ENCODE measurements at regions not wholly inside any gene's neighbourhood (a gene's known extent, or its start where the extent isn't known, plus 50 kb on each side); places are given as distances from the start of the nearest gene placed in this dataset.
"Not testable (repeated sequence)": the region's sequence is repeated elsewhere in the genome, so short reads cannot be mapped to it uniquely, and the experiment has no call there.

DNA sequence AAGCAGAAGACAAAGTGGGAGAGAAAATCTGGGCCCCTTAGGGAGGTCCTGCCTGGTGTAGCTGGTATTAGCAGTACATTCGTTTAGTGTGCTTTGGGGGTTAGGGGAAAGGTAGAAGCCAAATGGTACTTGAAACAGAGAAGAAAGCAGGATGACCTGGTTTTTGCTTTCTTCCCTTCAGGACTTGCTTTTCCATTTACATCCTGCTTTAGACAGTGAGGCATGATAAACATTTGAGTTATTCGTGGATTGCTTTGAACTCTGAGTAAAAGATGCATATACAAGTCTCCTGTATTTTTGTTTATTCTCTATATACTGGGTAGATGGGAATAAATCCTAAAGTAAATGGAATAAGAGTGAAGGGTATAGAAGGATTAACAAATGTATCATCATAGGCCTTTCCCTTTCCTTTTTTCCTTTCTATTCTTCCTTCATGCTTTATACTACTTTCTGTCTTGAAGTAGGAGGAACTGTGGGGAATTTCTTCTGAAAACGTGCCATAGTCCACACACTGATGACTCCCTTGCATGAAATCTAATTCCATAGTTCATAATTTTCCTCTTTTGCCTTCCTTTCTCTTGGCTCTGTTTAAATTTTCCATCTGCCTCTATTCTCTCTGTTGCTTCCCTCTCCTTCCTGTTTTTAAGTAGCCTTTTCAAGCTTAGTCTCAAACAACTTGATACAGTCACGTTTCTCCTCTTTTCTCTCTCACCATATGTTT is 139.5 kb upstream of the RBMS3 start:
- peak; percentile 41 for DNase-seq (ENCODE audit: low read depth)

DNA sequence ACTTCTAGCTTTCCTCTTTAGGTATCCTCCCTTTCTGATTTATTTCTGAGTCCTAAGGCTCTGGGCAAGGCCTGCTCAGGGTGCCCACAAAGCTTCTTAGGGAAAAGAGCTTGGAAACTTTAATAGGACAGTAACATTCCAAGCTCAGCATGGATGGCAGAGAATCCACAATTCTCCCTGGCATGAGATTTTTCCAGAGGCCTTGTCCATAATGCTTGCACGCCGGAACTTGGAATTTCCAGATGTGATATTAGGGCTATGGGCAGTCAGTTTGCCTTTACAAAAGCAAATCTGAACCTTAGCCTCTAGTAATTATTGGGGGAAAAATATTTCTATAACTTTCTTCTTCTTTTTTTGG is 139.0 kb upstream of the RBMS3 start:
- no peak for DNase-seq (ENCODE audit: low read depth)

DNA sequence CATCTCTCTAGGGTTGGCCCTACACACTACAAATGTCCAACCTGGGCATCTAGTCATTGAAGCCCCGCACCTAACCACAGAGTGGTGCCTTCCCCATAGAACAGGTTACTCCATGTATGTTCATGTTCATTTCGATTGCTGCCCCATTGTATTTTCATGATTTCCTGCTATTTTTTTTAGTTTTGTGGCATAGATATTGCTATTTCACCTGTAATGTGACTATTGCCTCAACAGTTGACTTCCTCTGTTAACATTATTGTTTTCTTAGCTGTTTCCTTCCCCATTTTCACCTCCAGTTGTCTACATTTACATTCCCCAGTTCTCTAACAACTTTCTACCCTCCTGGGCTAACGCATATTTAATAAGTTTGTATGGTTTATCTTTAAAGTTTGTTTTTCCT is 137.7 kb upstream of the RBMS3 start:
- no peak for DNase-seq (ENCODE audit: low read depth)

DNA sequence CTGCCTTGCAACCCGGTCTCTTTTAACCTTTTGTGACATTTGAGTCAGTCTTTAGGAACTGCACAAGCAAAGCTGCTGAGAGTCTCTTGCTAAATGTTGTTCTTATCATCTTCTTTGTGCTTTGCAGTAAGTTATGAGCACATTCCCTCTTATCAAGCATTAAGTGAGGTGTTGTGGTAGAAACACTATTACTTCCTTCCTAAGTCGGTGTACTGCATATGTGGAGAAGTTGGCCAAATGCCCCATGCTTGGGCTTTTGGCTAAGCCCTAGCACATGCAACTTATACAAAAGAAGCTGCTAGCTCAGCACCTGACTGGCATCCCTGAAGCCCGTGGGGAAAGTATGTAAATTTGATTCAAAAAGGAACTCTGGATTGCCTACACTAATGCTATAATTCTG is 136.5 kb upstream of the RBMS3 start:
- DNase-seq (ENCODE audit: low read depth): no peak

DNA sequence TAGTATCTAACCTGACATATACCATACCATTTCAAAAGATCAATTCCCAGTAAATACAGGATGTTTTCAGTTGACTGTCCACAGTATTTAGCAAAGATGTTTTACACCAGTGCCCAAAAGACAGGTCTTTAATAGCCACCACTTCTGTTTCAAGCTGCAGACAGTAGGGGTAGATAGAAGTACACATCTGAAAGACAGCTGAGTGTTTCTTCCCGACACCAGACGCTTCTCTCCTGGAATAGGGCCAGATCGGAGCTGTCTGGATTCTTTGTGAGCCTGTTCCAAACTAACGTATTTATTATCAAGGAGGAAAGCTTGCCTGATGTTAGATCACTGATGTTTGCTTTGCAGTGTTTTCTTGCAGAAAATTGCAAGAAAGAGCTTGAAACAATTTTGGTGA is 136.1 kb upstream of the RBMS3 start:
- DNase-seq (ENCODE audit: low read depth): no peak

DNA sequence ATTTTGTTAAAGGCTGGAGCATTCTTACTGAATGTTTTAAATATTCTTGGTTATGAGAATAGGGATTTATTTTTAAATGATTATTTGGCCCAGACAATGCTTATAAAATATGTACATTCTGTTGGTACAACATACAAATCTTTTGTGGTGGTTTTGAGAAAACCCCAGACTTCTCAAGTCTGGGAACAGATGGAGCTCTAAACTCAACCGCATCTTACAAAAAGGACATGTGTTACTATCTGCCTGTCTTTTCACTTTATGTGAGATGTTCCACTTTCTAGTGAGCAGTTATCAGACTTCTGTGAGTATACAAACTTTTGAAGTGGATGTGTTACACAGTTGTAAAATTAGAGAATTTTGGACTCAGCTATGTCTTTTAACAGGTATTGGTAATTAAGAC is 135.5 kb upstream of the RBMS3 start:
- no peak for DNase-seq (ENCODE audit: low read depth)

DNA sequence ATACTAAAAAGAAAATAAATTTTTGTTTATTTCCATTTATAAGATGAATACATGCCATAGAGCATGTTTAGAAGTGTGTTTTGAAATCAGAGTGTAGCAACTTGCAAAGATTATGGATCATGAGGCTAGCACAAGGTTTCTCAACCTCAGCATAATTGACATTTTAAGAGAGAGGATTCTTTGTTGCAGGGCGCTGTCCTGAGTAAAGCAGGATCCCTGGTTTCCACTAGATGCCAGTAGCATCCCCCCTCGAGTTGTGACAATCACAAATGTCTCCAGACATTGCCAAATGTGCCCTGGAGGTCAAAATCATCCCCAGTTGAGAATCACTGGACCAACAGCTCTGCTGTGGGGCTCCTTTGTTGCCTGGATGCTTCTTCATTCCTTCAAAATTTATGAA is 128.5 kb upstream of the RBMS3 start:
- no peak for DNase-seq (ENCODE audit: low read depth)

DNA sequence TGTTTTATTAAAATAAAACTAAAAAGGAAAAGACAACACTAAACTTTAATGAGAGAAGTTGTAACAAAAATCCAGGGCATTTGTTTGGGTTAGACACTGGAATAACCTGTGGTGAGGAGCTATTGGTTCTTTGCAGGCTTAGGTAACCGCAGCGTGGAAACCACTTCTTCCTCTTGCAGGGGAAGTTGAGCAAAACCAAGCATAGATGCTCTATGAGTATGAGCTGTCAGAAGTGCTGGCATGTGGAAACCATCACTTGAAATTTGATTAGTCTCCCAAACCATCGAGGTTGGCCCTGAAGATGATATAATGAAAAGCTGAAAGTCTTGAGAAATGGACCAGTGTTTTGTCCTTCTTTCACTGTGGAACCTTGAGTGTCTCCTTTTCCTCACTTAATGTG is 127.1 kb upstream of the RBMS3 start:
- no peak for DNase-seq (ENCODE audit: low read depth)

DNA sequence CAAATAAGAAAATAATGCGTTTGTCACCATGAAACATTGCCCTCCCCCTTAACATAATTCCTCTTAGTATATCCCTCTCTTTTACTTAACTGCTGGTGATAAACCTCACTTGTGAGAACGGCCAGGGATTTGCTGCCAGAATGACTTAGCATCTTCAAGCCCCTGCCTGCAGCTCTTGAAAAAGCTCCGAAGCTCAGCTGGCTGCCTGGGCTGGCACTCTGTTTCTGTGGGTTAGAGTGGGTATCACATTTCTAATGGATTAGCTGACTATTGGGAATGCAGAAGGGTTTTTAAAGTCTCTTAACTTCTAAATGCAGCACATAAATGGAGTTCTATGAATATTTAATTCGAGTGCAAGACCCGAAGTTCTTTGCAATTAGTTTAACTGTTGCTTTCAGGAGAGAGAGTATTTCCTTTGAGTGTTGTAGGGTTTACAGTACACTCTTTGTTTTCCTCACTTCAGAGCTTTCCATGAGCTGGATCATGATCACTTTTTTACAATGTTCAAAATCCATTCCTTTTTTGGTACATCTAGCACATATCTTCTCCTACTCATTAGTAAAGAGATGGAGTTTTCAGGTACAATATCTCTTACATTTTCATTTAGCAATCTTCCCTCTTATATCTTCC is 124.7 kb upstream of the RBMS3 start:
- DNase-seq (ENCODE audit: low read depth): peak; percentile 19

DNA sequence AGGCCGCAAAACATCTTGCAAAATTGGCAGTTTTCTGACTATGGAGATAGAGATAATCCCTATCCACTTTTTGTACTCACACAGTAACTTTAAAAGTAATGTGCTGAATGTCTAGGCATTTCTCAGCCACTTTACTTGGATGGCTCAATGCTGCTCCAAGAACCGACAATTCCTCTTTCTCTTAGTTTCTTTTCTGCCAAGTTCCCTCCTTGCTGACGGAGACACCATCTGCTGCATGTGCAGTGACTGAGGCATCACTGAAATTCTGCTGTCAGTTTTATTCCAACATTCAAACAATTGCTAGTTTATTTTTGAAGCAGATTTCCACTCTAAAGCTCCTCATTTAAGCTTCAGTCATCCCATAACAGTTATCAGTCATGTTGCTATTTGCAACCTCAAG is 116.0 kb upstream of the RBMS3 start:
- DNase-seq (ENCODE audit: low read depth): no peak

DNA sequence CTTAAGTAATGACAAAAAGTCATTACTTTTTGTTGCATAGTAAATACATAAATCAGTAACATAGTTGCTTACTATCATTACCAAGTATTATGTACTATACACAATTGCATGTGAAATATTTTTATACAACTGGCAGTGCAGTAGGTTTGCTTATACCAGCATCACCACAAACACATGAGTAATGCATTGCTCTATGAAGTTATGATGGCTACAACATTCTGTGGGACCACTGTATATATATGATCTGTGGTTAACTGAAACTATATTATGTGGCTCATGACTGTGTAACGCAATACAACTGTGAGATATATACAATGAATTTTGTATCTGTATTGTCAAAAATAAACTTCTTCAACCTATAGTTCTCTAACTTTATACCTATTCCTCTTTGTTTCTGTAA is 113.7 kb upstream of the RBMS3 start:
- no peak for DNase-seq (ENCODE audit: low read depth)

DNA sequence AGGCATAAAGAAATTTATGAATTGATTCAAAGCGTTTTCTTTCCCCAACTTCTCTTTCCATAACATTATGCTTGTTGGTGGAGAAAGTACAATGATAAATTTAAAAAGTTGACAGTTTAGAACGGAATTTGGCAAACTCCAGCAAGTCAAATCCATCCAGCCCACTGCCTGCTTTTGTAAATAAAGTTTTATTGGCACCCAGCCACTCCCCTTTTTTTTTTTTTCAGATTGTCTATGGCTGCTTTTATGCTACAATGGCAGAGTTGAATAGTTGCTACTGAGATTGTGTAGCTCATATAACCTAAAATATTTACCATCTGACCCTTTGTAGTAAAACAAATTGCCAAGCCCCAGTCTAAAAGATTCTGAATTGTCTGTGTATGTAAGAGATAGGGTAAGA is 112.8 kb upstream of the RBMS3 start:
- no peak for DNase-seq (ENCODE audit: low read depth)

DNA sequence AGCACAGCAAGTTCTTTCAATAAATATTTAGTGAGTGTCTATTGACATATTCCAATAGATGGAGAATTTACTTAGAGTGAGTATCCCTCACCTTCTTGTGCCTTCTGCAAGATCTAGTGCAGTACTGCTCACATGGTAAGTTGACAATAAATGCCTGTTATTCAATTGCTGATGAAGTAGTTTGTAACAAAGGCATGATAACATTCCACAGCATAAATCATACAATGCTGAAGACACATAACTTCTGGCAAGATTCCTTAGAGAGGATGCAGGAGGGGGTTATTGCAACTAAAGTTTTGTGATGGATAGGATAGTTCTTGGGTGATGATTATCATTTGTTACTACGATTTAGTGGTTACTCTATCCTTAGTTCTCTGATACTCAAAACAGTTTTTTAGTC is 112.2 kb upstream of the RBMS3 start:
- no peak for DNase-seq (ENCODE audit: low read depth)

DNA sequence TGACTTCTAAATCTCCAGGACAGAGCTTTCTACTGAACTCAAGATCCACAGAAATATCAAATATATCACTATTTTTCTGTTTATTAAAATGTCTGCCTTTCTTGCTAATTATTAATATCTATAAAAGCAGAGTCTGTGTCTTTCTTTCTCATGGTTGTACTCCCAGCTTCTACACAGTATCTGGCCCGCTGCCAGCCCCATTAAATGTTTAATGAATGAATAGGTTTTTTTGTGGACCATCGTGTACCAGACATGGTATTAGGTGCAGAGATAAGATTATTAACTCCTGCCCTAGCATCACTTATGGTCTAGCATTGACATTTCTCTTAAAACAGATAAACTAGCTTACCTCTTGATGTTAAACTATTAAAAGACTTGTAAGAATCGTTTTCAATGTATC is 111.4 kb upstream of the RBMS3 start:
- DNase-seq (ENCODE audit: low read depth): no peak

DNA sequence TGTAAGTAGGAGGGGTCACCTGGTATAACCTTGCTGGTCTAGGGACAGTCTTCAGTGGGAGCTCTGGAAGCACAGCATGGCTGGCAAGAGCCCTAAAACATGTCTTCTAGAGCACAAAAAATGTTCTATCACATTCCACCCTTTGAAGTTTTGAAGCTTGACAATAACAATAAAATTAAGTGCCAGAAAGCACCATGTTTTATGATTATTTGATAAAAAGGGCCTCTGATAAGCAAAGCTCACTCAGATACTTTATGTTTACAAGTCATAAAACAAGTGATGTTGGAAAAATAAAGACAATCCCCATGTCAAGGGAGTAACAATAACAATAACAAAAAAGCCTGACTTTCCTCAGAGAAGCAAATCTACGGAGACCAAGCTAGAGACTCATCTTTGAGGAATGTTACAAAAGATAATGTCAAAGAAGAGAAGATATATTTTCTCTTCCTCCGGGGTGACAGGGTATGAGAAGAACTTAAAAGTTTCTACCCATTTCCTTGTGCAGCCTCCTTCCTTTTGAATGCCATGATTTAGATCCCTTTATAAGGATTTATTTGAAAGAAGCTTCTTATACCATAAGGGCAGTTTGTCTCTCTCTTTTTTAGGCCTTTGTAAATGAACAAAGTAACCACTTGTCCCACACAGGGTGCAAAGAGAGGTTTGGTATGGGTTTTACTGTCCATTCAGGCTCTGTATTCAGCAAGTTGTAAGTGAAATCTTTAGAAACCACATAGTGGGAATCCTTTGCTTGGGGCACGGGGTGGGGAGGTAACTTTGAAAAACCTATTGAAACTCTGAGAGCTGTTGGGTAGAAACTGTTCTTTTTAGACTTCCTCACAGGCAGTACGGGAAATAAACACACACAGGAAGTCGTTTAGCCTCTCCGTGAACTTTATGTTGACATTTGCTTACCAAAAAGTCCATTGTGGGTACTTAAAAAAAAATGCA is 109.6 kb upstream of the RBMS3 start:
- no peak for DNase-seq (ENCODE audit: low read depth)

DNA sequence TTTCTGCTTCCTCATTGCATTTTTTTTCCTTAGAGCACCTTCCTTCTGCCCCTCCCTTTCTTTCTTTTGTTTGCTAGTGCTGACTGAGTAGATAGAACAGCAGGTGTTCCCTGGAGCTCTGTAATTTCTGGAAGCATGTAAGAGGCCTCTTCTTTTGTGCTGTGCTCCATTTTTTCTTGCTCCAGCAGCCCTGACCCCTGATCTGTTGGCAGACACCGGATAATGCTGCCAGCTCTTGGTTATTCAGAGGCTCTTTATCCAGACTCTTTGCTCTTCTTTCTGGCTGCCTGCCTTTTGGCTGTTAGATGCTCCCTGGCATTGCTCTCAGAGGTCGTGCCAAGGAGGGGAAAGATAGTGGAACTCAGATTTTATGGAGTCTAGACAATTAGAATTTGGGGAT is 104.4 kb upstream of the RBMS3 start:
- DNase-seq (ENCODE audit: low read depth): no peak

DNA sequence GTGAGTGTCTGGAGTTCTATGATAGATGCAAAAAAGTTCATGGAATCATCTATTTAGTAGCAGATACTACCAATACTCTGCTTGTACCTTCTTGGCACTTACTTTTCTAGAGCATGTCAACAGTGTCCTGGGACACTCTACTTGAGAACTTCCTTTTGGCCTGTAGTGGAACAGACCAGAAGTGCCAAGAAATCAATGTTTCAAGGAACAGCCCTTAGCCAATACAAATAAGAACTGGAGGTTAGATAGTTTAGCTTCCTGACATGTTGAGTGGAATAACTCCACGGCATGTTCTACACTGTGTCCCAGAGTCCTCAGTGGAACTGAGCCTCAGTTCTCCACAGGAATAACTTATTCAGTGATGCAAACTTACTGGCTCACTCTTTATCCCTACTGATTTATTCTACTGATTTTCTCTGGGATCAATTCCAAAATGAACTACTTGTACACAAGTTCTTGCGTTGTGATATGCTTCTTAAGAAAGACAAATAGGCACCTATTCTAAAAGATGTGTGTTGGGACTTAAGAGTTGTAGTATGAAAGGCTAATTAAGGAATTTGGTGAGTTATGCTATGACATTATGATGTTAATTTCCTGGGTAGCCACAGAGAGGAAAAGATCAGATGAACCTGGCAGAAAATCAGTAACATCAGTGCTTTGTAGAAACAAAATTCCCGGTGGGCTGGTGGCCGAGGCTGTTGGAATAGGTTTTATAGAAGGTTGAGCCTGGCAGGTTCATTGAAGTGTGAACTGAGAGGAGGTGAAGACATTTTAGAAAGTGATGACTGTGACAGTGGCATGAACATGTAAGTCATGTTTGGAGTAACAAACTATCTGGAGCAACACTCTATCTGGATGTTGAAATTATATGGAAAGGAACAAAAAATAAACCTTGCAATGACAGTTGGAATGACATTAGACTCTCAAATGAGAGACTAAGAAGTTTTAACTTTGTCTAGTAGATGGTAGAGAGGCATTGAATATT is 101.8 kb upstream of the RBMS3 start:
- DNase-seq (ENCODE audit: low read depth): no peak

DNA sequence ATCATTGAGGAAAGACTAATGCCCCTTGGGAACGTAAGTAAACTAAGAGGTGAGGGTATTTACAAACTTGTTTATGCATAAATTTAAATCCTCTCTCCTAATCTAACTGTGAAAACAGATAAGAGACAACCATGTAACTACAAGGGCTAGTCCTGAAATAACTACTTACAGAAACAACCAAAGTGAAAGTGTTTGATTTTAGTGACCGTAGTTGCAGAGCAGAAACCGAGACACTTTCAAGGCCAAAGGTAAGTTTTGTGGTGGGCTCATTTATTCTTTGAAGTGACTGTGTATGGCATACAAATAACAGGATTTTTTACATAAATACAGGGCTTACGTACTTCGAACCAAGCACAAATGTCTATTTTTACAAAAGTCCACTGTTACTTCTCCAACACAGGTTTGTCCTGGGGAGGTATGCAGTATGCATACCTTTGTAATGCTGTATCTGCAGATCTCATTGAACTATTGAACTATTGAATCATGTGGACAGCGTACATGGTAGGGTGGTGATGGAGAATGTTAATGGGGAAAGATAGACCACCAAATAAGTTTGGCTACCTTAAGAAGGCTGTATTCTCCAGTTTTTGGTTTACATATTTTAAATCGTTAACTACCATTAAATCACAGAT is 99.6 kb upstream of the RBMS3 start:
- no peak for DNase-seq (ENCODE audit: low read depth)

DNA sequence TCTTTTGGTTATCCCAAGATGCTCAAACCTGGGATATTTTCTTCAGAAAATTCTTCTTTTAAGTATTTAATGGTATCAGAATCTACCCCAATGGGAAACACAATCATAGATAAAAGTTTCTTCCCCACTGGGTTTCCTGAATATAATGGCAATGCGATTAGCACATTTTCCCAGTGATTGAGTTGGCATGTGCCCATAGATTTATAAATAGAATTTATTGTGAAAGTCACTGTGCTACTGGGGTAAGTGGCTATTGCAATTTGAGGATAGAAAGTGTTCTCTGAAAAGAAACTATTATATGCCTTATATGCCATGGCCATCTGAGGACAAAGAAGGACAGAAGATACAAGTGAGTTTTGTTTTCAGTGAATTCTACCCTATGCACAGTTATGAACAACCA is 99.0 kb upstream of the RBMS3 start:
- no peak for DNase-seq (ENCODE audit: low read depth)

DNA sequence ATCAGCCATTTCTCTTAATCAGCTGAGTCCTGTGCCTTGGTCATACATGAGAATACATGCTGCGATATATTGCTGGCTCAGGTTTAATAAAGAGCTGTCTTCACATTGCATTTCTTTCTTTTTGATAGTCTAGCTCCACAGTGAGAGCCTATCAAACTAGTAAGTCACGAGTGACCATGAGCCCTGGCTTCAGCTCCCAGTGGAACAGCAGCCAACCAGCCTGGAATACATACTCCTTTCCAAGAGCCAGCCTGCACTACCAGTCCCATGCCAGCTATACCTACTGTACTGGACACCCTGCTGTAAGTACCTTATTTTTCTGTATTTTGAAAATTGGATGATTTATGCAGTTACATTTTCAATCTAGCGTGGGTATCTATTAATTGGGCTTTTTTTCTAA is 98.0 kb upstream of the RBMS3 start:
- not testable (repeated sequence) for DNase-seq (ENCODE audit: low read depth)

DNA sequence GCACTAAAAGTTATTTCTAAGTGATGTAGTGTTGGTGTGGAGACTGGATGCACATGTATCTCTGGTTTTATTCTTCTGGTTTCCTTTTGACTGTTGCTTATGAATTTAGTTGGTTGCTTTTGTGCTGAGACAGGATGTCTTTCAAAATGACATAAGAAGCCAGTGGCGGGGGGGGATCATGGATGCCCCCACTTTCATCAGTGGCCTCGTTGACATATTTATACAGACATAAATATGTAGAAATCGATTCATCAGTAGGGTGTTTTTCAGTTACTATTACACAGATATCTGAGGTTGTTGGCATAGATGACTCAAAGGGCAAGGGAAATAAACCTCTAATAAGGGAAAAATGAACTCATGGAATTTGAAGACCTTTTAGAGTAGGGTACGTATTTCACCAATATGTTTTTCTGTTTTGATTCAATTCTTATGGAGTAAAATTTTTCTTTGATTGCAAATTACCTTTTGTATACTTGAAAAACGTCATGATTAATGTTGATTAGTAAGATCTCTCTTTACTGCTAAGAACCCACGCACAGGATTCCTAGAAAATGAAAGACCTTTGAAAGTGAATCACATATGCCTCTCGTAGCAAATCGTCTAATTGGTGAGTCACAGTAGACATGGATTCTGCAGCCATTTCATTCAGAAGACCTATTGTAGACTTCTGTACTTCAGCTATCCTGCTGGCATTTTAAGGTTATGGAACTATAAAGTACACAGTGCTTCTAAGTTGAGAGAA is 97.4 kb upstream of the RBMS3 start:
- peak; percentile 38 for DNase-seq (ENCODE audit: low read depth)

Data from stromal cell of bone marrow (primary cell).